Spleen (tissue), 7 donors: ENCODE measurements at regions not wholly inside any gene's neighbourhood (a gene's known extent, or its start where the extent isn't known, plus 50 kb on each side); places are given as distances from the start of the nearest gene placed in this dataset.

Experiments used
- POLR2A ChIP-seq, 3 donors: fragments of 450-650 bp; IDR thresholded peaks; one replicate each; pipeline ENCODE4 v1.5.1; 2017; ENCODE audit warnings: antibody characterized with exemption in 3 of 3, mild to moderate bottlenecking in 1 of 3
- POLR2AphosphoS5 ChIP-seq, 3 donors: sonication (generic); formaldehyde crosslinking; IDR thresholded peaks; one replicate each; pipeline ENCODE4 v1.5.1; 2017; ENCODE audit warnings: antibody characterized with exemption in 3 of 3
- TF ChIP-seq, protein P1 (sequence below), 11 experiments: fragments of 200-600 bp in 7 of 11; fragments of 450-650 bp in 4 of 11; sonication (generic) in 4 of 11; IDR thresholded peaks in 8 of 11; conservative IDR thresholded peaks in 3 of 11; 1 replicate in 7 of 11; 2 replicates in 4 of 11; pipeline versions ENCODE4 v1.4.0 to v1.8.0; 2016 to 2021; ENCODE audit warnings: antibody characterized with exemption in 11 of 11, inconsistent platforms in 4 of 11, mild to moderate bottlenecking in 1 of 11
- donor health status: DM: no; HTN: no; CAD: no; lungs with moderate emphysema.
- donor health status: DM: no; HTN: no; CAD: no.
- donor health status: DM: no; HTN: no; CAD: no.

DNA sequence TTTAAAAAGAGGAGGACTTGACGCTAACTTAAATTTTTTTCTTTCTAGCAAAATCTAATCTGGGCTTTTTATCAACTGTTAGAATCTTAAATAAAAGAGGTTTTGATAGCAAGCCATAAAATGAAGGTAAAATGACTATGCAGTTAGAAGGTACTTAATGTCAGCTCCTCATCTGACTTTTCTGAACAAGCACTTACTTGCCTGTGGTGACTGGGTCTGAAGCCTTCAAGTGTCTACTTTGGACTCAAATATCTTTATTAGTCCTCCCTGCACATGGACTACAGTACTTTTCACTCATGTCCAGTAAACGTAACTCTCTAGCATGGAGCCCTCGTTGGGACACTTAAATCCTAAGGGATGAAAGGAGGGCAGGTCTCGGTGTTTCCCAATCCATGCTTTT lies 135.9 kb downstream of the P2RY1 start:
- TF ChIP-seq POLR2AphosphoS5 (IDR thresholded peaks at IDR 0.05) (no peak), POLR2A (IDR thresholded peaks at IDR 0.05) (no peak)
- TF ChIP-seq, protein P1, sequence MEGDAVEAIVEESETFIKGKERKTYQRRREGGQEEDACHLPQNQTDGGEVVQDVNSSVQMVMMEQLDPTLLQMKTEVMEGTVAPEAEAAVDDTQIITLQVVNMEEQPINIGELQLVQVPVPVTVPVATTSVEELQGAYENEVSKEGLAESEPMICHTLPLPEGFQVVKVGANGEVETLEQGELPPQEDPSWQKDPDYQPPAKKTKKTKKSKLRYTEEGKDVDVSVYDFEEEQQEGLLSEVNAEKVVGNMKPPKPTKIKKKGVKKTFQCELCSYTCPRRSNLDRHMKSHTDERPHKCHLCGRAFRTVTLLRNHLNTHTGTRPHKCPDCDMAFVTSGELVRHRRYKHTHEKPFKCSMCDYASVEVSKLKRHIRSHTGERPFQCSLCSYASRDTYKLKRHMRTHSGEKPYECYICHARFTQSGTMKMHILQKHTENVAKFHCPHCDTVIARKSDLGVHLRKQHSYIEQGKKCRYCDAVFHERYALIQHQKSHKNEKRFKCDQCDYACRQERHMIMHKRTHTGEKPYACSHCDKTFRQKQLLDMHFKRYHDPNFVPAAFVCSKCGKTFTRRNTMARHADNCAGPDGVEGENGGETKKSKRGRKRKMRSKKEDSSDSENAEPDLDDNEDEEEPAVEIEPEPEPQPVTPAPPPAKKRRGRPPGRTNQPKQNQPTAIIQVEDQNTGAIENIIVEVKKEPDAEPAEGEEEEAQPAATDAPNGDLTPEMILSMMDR (IDR thresholded peaks at IDR 0.05 in 8 of 11, conservative IDR thresholded peaks at IDR 0.05 in 3 of 11) = no peak
